Stimulated activated CD8-positive, alpha-beta memory T cell treated with anti-CD3 and anti-CD28 coated beads, Interleukin-7, amount 100 ng/mL, for 1 hour (primary cell): ENCODE measurements at regions not wholly inside any gene's neighbourhood (a gene's known extent, or its start where the extent isn't known, plus 50 kb on each side); places are given as distances from the start of the nearest gene placed in this dataset.
"Not testable (repeated sequence)": the region's sequence is repeated elsewhere in the genome, so short reads cannot be mapped to it uniquely, and the experiment has no call there.

Experiments used
- DNase-seq, 2 donors: peaks; one replicate each; pipeline ENCODE4 v3.0.0-alpha.2; 2020; ENCODE audit warnings: low read depth in 2 of 2

- DNase-seq, result no peak
These were observed 248.8 kb upstream of the NEBL start for GRCh38 chr10:21145751-21146435.

GRCh38 chr10:21144047-21144446 lies 246.9 kb upstream of the NEBL start:
- DNase-seq, result no peak

GRCh38 chr10:21141946-21142492 lies 244.9 kb upstream of the NEBL start:
- no peak for DNase-seq

- no peak for DNase-seq
These were observed 241.7 kb upstream of the NEBL start for GRCh38 chr10:21138769-21139340.

- DNase-seq, result no peak
These were observed 238.2 kb upstream of the NEBL start for GRCh38 chr10:21135023-21135931.

- DNase-seq, result no peak
These were observed 237.5 kb upstream of the NEBL start for GRCh38 chr10:21134645-21135022.

- no peak for DNase-seq
These were observed 233.8 kb upstream of the NEBL start for GRCh38 chr10:21130683-21131442.

GRCh38 chr10:21130108-21130507 lies 233.0 kb upstream of the NEBL start:
- no peak for DNase-seq

- DNase-seq, result no peak
These were observed 228.5 kb upstream of the NEBL start for GRCh38 chr10:21125471-21126228.

GRCh38 chr10:21122907-21123306 lies 225.8 kb upstream of the NEBL start:
- no peak for DNase-seq

- DNase-seq, result not testable (repeated sequence)
These were observed 224.7 kb upstream of the NEBL start for GRCh38 chr10:21121822-21122221.

GRCh38 chr10:21114683-21115082 lies 217.6 kb upstream of the NEBL start:
- no peak for DNase-seq

- DNase-seq, result no peak
These were observed 213.2 kb upstream of the NEBL start for GRCh38 chr10:21110358-21110757.

GRCh38 chr10:21106931-21107330 lies 209.8 kb upstream of the NEBL start:
- not testable (repeated sequence) for DNase-seq

GRCh38 chr10:21105331-21105730 lies 208.2 kb upstream of the NEBL start:
- not testable (repeated sequence) for DNase-seq

- no peak for DNase-seq
These were observed 203.9 kb upstream of the NEBL start for GRCh38 chr10:21100871-21101514.

GRCh38 chr10:21100190-21100589 lies 203.1 kb upstream of the NEBL start:
- no peak for DNase-seq

GRCh38 chr10:21099291-21100062 lies 202.4 kb upstream of the NEBL start:
- no peak for DNase-seq

- no peak for DNase-seq
These were observed 200.8 kb upstream of the NEBL start for GRCh38 chr10:21097926-21098355.
